Skeletal muscle tissue (tissue), 3 donors: ENCODE measurements at regions not wholly inside any gene's neighbourhood (a gene's known extent, or its start where the extent isn't known, plus 50 kb on each side); places are given as distances from the start of the nearest gene placed in this dataset.

Source experiments
- H3K27ac ChIP-seq: one replicate; pipeline ENCODE4 v1.7.0; 2013; ENCODE audit warnings: mild to moderate bottlenecking, low read depth, low read length, inconsistent platforms
- H3K27me3 ChIP-seq, 3 donors: one replicate each; pipeline ENCODE4 v1.7.0; 2013; ENCODE audit warnings: low read length in 3 of 3; ENCODE audit not compliant: control insufficient read depth in 3 of 3, insufficient read depth in 3 of 3
- H3K36me3 ChIP-seq, 3 donors: one replicate each; pipeline ENCODE4 v1.7.0; 2013; ENCODE audit warnings: low read length in 3 of 3; ENCODE audit not compliant: control insufficient read depth in 3 of 3, insufficient read depth in 3 of 3
- H3K4me1 ChIP-seq, 3 donors: one replicate each; pipeline ENCODE4 v1.7.0; 2013; ENCODE audit warnings: low read length in 3 of 3, mild to moderate bottlenecking in 3 of 3; ENCODE audit not compliant: control insufficient read depth in 3 of 3, insufficient read depth in 3 of 3
- H3K4me3 ChIP-seq, 3 donors: one replicate each; pipeline ENCODE4 v1.7.0; 2013; ENCODE audit warnings: low read length in 3 of 3
- H3K9ac ChIP-seq, 3 donors: one replicate each; pipeline ENCODE4 v1.7.0; 2013; ENCODE audit warnings: low read length in 3 of 3, mild to moderate bottlenecking in 3 of 3, moderate library complexity in 2 of 3, low read depth in 1 of 3
- H3K9me3 ChIP-seq, 3 donors: one replicate each; pipeline ENCODE4 v1.7.0; 2013; ENCODE audit warnings: low read length in 3 of 3; ENCODE audit not compliant: control insufficient read depth in 3 of 3
- donor health status: Osteomylitis.

DNA sequence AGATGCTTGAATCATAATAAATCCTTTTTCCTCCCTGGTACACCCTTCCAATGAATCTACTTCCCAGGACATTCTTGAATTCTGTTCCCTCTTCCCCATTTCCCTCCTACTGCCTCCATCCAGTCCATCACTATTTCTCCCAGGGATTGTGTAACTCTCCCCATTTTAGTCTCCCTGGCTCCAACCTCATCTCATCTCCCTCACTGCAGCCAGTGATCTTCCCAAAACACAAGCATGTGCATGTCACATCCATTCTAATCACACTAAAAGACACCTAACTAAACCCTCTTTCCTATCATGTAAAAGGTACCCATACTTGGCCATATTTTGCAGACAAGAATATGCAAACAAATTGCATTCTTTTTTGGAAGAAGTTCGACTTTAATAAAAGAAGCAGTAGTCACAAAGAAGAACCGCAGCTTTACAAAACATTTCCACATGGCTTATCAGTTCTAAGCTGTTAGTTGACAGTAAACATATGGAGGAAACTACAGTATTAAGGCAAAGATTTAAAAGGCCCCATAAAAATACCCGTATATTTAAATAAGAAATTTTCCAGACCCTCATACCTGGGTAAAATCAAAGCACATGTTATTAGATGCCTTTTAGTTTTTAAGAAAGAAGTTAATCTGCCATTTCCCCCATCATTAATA is 111.0 kb downstream of the KCTD12 start:
- Histone ChIP-seq H3K27ac (no peak overlapping the region), H3K9ac (no peak overlapping the region), H3K36me3 (no peaks in the 10 kb centered on the region), H3K9me3 (no peaks in the 10 kb centered on the region), H3K27me3 (no peaks in the 10 kb centered on the region), H3K4me3 (no peak overlapping the region), H3K4me1 (no peaks in the 10 kb centered on the region)

DNA sequence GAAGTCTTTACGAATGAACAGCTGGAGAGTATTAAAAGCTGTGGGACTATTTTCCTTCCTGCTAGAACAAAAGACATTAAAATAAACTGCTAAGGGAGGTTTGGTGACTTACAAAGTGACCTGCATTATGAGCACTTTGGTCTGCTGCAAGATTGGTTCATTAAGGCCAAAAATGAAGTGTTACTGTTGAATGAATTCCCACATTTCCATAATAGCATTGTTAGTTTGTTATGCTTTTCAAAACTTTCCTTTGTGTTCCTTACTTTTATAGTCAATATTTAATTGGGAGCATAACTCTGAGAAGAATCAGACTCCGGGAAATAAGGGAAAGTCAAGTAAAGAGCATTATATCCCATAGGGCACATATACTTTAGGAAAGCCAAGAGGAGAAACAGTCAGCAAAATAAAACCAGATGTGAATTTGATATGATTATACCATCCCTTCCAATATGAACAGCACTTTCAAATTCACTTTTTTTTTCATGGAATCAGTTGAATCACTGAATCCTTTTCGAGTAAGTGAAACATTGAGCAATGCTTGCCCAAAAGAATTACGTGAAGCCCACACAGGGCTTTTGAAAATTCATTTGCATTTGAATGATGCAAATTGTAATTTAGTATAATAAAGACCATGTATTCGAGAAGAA is 112.6 kb downstream of the KCTD12 start:
- H3K9me3 ChIP-seq, result no peaks in the 10 kb centered on the region

DNA sequence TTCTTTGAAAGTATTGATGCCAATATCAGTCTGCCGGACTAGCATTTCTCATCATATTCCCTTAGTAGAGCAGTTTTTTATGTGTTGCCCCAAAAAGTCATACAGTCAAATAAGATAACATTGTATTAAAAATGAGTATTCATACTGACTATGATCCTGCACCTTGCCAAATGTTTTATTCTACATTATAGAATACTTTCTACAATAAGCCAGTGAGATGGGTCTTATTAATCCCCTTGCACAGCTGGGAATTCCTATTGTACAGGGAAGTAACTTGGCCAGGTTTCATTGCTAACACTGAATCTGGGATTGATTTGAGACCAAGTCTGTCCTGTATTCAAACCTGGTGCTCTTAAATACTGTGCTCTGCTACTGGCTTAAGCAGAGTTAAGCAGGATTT is 114.0 kb downstream of the KCTD12 start:
- Histone ChIP-seq H3K4me3 (no peak overlapping the region), H3K9me3 (no peaks in the 10 kb centered on the region), H3K27ac (no peak overlapping the region), H3K9ac (no peak overlapping the region), H3K4me1 (no peaks in the 10 kb centered on the region), H3K27me3 (no peaks in the 10 kb centered on the region), H3K36me3 (no peaks in the 10 kb centered on the region)

More for the DNA sequence above, 112.6 kb downstream of the KCTD12 start:
- H3K4me1 ChIP-seq, result no peaks in the 10 kb centered on the region
- no peak overlapping the region for H3K4me3 ChIP-seq
- H3K36me3 ChIP-seq, result no peaks in the 10 kb centered on the region
- no peaks in the 10 kb centered on the region for H3K27me3 ChIP-seq
- no peak overlapping the region for H3K9ac ChIP-seq
- no peak overlapping the region for H3K27ac ChIP-seq

DNA sequence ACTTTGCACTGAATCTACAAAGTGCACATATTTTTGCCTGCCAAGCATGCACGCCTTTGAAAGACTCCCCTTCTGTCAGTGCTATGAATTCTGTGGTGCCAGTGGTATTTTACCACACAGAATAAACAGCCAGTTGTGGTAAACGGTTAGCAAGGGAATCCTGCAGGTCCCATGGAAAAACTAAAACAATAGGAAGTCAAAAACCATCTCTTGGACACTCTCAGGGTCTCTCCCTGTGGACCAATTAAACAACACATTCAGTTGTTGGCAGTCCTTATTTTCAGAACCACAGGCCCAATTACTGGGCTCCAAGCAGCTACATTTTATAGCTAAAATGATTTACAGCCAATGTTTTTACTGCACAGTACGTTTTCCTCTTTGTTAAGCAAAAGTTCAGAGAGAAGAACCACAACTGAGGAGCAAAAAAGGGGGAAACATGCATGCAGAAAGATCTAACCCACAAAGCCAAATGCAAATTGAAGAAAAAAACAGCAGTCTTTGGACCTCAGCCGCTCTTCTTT is 116.9 kb downstream of the KCTD12 start:
- H3K9ac ChIP-seq, result no peak overlapping the region
- H3K4me3 ChIP-seq, result peak overlapping the region in 1 of 3 donors; percentile 11
- H3K4me1 ChIP-seq, result peaks cover 5 to 7% (median 6%) of the 10 kb centered on the region in 3 donors
- no peak overlapping the region for H3K27ac ChIP-seq
- no peaks in the 10 kb centered on the region for H3K9me3 ChIP-seq
- no peaks in the 10 kb centered on the region for H3K36me3 ChIP-seq
- H3K27me3 ChIP-seq, result no peaks in the 10 kb centered on the region

DNA sequence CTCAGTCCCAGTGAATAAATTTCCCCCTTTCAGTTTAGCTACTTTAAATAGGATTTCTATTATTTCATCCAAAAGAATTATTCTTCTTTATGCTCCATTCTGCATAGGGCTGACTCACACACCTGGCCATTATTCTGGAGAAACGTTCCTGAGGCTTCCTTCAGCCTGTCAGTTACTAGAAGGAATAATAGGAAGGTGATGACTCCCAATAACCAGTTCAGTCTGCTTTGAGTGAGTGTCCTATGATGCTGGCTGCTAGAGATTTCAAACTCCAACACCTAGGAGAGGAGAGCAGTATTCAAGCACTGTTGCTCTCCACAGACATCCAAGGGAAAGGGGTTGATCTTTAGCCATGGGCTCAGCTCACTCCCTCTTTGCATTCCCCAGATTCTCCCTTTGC is 117.8 kb downstream of the KCTD12 start:
- Histone ChIP-seq H3K27ac (no peak overlapping the region), H3K4me3 (no peak overlapping the region), H3K27me3 (no peaks in the 10 kb centered on the region), H3K9ac (no peak overlapping the region), H3K4me1 (peaks cover 5 to 7% (median 6%) of the 10 kb centered on the region in 3 donors), H3K9me3 (no peaks in the 10 kb centered on the region), H3K36me3 (no peaks in the 10 kb centered on the region)

DNA sequence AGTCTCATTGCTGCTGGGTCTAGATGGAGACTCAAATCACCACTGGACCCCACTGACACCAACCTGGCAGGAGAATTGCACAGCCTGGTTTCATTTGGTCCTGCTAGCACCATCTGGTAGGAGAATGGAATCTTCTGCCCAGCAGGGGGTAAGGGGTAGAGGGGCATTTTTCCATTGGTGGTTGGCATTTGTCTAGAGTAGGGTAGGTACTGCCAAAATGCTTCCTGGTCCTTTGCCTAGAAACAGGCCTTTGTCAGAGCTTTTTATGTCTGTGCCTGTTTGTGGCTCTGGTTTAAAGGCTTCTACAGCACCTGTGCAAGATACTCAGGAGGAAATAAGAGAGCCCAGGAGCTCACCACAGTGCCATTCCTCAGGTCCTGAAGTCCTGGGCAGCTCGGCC is 121.3 kb downstream of the KCTD12 start:
- Histone ChIP-seq H3K9me3 (no peaks in the 10 kb centered on the region), H3K4me3 (peak overlapping the region in 2 of 3 donors; percentile 5 to 35), H3K27ac (peak overlapping the region; percentile 48), H3K36me3 (no peaks in the 10 kb centered on the region), H3K9ac (no peak overlapping the region), H3K4me1 (peaks cover 5 to 7% (median 6%) of the 10 kb centered on the region in 3 donors), H3K27me3 (no peaks in the 10 kb centered on the region)

DNA sequence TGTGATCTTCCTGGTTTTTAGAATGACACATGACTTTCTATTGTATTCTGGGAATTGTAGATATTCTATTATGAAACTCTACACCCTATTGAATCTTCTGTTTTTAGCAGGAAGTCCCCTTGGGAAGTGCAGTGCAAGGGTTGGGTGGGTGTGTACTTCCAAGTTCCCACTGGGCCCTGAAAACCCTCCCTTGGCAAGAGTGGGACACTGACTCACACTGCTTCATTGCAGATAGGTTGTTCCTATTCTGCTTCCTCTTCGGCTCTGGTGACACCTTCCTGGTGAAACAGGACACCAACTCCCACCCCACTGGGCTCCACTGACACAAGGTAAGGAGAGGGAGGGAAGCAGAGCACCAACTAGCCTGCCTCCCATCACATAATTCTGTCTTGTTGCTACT is 121.8 kb downstream of the KCTD12 start:
- no peaks in the 10 kb centered on the region for H3K36me3 ChIP-seq
- H3K4me3 ChIP-seq, result peak overlapping the region in 2 of 3 donors; percentile 5 to 35
- no peaks in the 10 kb centered on the region for H3K27me3 ChIP-seq
- H3K4me1 ChIP-seq, result peaks cover 5 to 7% (median 6%) of the 10 kb centered on the region in 3 donors
- H3K9me3 ChIP-seq, result no peaks in the 10 kb centered on the region
- H3K9ac ChIP-seq, result no peak overlapping the region
- H3K27ac ChIP-seq, result peak overlapping the region; percentile 48

DNA sequence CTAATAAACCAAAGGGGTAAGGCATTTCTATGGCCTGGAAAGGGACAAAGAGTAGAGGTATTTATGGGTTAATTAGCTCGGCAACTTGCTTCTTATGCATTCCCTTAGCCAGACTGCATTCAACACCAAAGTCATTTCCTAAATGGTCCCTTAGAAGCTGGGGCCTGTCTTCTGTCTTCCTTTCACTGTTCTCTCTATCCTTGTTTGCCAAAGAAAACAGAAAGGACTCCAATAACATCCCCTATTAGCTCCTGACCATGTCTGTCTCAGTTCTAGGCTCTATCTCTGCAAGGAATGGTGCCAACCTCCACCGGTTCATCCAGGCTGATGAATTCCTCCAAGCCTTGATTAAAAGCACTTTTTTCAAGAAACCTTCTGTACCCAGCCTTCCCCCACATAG is 123.5 kb downstream of the KCTD12 start:
- no peaks in the 10 kb centered on the region for H3K36me3 ChIP-seq
- H3K4me1 ChIP-seq, result peaks cover 5 to 7% (median 6%) of the 10 kb centered on the region in 3 donors
- H3K4me3 ChIP-seq, result no peak overlapping the region
- no peak overlapping the region for H3K27ac ChIP-seq
- no peaks in the 10 kb centered on the region for H3K27me3 ChIP-seq
- H3K9me3 ChIP-seq, result no peaks in the 10 kb centered on the region
- no peak overlapping the region for H3K9ac ChIP-seq

DNA sequence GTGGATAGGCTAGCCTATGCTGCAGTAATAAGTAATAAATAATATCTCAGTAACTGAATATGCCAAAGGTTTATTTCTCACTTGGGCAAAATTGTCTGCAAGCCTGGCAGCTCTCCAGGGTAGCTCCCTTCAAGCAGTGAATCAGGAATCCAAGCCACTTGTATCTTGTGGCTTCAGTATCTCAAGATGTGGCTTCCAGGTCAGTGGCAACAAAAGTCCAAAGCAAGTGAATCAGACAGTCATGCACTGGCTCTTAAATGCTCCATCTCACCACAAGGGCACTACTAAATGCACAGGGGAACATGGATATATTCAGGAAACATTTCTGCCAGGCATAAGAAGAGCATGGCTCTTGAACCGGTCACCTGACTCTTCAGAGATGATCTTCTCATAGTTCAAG is 126.3 kb downstream of the KCTD12 start:
- Histone ChIP-seq H3K27ac (no peak overlapping the region), H3K4me1 (peaks cover 4 to 6% (median 4%) of the 10 kb centered on the region in 3 donors), H3K9ac (no peak overlapping the region), H3K4me3 (no peak overlapping the region), H3K36me3 (no peaks in the 10 kb centered on the region), H3K9me3 (no peaks in the 10 kb centered on the region), H3K27me3 (no peaks in the 10 kb centered on the region)

DNA sequence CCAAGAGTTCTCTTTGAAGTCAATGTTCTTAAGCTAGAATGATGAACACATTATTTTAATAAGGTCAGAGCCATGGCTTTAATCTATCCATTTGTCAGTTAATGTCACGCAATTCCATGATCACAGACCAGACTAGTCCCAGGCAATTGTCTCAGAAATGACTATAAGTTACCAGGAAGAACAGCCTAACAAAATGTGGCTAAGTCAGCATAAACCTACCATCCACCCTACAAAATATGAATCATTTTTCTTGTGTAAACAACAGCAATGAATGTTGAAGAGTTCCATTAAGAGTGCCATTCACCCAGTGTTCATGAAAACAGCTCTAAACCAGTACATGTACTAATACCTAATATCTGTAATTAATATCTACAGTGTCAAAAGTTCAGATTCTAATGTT is 127.5 kb downstream of the KCTD12 start:
- Histone ChIP-seq H3K27ac (no peak overlapping the region), H3K9me3 (no peaks in the 10 kb centered on the region), H3K36me3 (no peaks in the 10 kb centered on the region), H3K4me1 (no peaks in the 10 kb centered on the region), H3K4me3 (no peak overlapping the region), H3K27me3 (no peaks in the 10 kb centered on the region), H3K9ac (no peak overlapping the region)
